Natural killer cell (primary cell): ENCODE measurements at regions not wholly inside any gene's neighbourhood (a gene's known extent, or its start where the extent isn't known, plus 50 kb on each side); places are given as distances from the start of the nearest gene placed in this dataset.

Experiments
- ATAC-seq, 3 donors: fragments of 150-1000 bp in 2 of 3; fragments of 200-7000 bp in 1 of 3; cut with Tn5 transposase; 1 replicate in 1 of 3; 2 replicates in 2 of 3; pipeline ENCODE4 v1.10.0; 2021; ENCODE audit warnings: mild to moderate bottlenecking in 2 of 3, moderate library complexity in 2 of 3
- DNase-seq, 2 donors: peaks; one replicate each; pipeline versions ENCODE4 v3.0.0 to v3.0.0-alpha.2; 2013 to 2021; ENCODE audit warnings: mixed read lengths in 1 of 2
- H3K27ac ChIP-seq: one replicate; pipeline ENCODE4 v1.5.1; 2013; ENCODE audit warnings: mild to moderate bottlenecking, low read length
- H3K27me3 ChIP-seq: one replicate; pipeline ENCODE4 v1.6.1; 2013; ENCODE audit warnings: low read length; ENCODE audit not compliant: control insufficient read depth, insufficient read depth
- H3K36me3 ChIP-seq: one replicate; pipeline ENCODE4 v1.6.1; 2013; ENCODE audit warnings: low read length; ENCODE audit not compliant: control insufficient read depth, insufficient read depth
- H3K4me1 ChIP-seq: one replicate; pipeline ENCODE4 v1.6.1; 2013; ENCODE audit warnings: low read length; ENCODE audit not compliant: control insufficient read depth, insufficient read depth
- H3K4me3 ChIP-seq: one replicate; pipeline ENCODE4 v1.5.1; 2013; ENCODE audit warnings: low read length
- H3K9me3 ChIP-seq: one replicate; pipeline ENCODE4 v1.6.1; 2013; ENCODE audit warnings: low read length; ENCODE audit not compliant: control insufficient read depth, insufficient read depth
- H3K27ac Mint-ChIP-seq, 2 donors: one replicate each; pipeline ENCODE4 v1.8.0; 2022; ENCODE audit warnings: mild to moderate bottlenecking in 2 of 2, mixed read lengths in 2 of 2, moderate library complexity in 1 of 2
- H3K27me3 Mint-ChIP-seq, 2 donors: one replicate each; pipeline ENCODE4 v1.8.0; 2022; ENCODE audit warnings: low read depth in 2 of 2, mixed read lengths in 2 of 2
- H3K36me3 Mint-ChIP-seq: one replicate; pipeline ENCODE4 v1.8.0; 2022; ENCODE audit warnings: mixed read lengths
- H3K4me1 Mint-ChIP-seq, 2 donors: one replicate each; pipeline ENCODE4 v1.8.0; 2022; ENCODE audit warnings: mixed read lengths in 2 of 2
- H3K4me3 Mint-ChIP-seq: one replicate; pipeline ENCODE4 v1.8.0; 2022; ENCODE audit warnings: mild to moderate bottlenecking, moderate library complexity, mixed read lengths
- H3K9me3 Mint-ChIP-seq, 2 donors: one replicate each; pipeline ENCODE4 v1.8.0; 2022; ENCODE audit warnings: mixed read lengths in 2 of 2
- WGBS: methylation state at CpG from one replicate; pipeline ENCODE4 v1.1.7; 2013; ENCODE audit warnings: missing lambda C conversion rate; ENCODE audit not compliant: insufficient coverage; 5-methylcytosine and 5-hydroxymethylcytosine counted together
- intact Hi-C: fragments of 100-400 bp; cut with micrococcal nuclease; formaldehyde crosslinking; loops from one replicate; pipeline ENCODE4 v1.14.2; 2022
- TF ChIP-seq, protein P1 (sequence below): fragments of 200-600 bp; IDR thresholded peaks from one replicate; pipeline ENCODE4 v1.8.0; 2022; ENCODE audit warnings: antibody characterized with exemption

DNA sequence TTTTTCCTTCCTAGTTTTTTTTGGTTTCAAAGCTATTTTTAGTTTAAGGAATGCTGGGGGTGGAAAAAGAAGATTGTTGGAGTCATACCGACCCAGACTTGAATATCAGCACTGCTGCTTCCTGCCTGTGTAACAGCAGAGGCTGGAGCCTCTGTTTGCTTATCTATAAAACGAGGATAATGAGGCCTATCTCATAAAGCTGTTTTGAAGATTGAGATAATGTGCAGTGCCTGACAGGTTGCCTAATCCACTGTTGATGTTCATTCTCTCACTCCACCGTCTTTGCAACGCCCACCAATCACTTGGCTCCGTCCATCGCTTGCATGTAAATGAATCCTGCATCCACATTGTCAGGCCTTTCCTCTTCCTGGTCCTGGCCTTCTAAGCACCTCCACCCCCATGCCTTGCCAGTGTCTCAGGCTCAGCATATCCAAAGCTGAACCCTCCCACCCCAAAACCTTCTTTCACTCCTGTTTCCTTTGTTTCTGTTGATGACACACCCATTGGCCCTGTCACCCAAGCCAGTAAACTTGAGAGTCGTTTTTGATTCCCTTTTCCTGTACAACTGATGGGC, 94.9 kb downstream of the MEX3B start:
- 82% methylated on average over 7 of the region's 7 CpGs for WGBS
- H3K27me3 Mint-ChIP-seq, result peaks cover 0 to 6% of the 10 kb centered on the region in 2 donors
- Histone ChIP-seq H3K36me3 (no peaks in the 10 kb centered on the region), H3K27me3 (no peaks in the 10 kb centered on the region), H3K9me3 (no peaks in the 10 kb centered on the region), H3K4me1 (no peaks in the 10 kb centered on the region), H3K4me3 (no peak overlapping the region), H3K27ac (no peak overlapping the region)
- intact Hi-C loops, result no loop called here
- no peaks in the 10 kb centered on the region for H3K36me3 Mint-ChIP-seq
- no peaks in the 10 kb centered on the region for H3K4me1 Mint-ChIP-seq
- DNase-seq (no peak), ATAC-seq (no peak)
- no peak overlapping the region for H3K27ac Mint-ChIP-seq
- no peaks in the 10 kb centered on the region for H3K9me3 Mint-ChIP-seq
- no peak overlapping the region for H3K4me3 Mint-ChIP-seq
- TF ChIP-seq, protein P1, sequence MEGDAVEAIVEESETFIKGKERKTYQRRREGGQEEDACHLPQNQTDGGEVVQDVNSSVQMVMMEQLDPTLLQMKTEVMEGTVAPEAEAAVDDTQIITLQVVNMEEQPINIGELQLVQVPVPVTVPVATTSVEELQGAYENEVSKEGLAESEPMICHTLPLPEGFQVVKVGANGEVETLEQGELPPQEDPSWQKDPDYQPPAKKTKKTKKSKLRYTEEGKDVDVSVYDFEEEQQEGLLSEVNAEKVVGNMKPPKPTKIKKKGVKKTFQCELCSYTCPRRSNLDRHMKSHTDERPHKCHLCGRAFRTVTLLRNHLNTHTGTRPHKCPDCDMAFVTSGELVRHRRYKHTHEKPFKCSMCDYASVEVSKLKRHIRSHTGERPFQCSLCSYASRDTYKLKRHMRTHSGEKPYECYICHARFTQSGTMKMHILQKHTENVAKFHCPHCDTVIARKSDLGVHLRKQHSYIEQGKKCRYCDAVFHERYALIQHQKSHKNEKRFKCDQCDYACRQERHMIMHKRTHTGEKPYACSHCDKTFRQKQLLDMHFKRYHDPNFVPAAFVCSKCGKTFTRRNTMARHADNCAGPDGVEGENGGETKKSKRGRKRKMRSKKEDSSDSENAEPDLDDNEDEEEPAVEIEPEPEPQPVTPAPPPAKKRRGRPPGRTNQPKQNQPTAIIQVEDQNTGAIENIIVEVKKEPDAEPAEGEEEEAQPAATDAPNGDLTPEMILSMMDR, result no peak

DNA sequence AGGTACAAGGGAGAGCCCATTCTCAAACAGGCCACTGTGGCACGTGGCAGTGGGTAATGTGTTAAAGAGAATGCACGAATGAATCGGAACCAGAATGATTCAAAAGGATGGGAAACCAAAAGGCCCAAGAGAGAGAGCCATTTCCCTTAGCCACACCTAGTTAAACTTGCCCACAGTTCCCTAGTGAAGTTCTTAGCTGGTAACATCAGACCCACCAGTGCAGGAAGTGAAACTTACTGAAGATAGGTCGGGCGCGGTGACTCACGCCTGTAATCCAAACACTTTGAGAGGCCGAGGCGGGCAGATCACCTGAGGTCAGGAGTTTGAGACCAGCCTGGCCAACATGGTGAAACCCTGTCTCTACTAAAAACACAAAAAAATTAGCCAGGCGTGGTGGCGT, 97.1 kb downstream of the MEX3B start:
- DNase-seq, result no peak
- whole genome bisulfite sequencing, result 79% methylated on average over 11 of the region's 11 CpGs
- H3K9me3 ChIP-seq, result no peaks in the 10 kb centered on the region
- intact Hi-C loops, result no loop called here
- ATAC-seq, result no peak
- no peaks in the 10 kb centered on the region for H3K27me3 ChIP-seq
- Mint-ChIP-seq H3K27me3 (peaks cover 0 to 6% of the 10 kb centered on the region in 2 donors), H3K4me1 (no peaks in the 10 kb centered on the region), H3K36me3 (no peaks in the 10 kb centered on the region), H3K27ac (no peak overlapping the region), H3K9me3 (no peaks in the 10 kb centered on the region), H3K4me3 (no peak overlapping the region)
- H3K36me3 ChIP-seq, result no peaks in the 10 kb centered on the region
- no peak overlapping the region for H3K4me3 ChIP-seq
- H3K4me1 ChIP-seq, result no peaks in the 10 kb centered on the region
- TF ChIP-seq, protein P1, result no peak
- no peak overlapping the region for H3K27ac ChIP-seq

DNA sequence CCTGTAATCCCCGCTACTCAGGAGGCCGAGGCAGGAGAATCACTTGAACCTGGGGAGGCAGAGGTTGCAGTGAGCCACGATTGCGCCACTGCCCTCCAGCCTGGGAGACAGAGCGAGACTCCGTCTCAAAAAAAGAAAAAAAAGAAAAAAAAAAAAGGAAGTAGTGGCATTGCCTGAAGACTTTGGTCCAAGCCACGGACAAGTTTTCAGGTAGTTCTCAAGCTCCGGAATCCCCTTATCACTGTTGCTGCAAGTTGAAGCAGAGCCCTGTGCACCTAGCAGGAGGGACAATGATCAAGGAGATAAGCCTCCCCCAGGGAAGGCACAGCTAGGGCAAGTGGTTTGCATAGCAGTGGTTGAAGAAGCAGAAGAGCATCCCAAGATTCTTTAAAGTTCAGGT, 97.6 kb downstream of the MEX3B start:
- Histone ChIP-seq H3K27me3 (no peaks in the 10 kb centered on the region), H3K4me3 (no peak overlapping the region), H3K27ac (no peak overlapping the region), H3K9me3 (no peaks in the 10 kb centered on the region), H3K36me3 (no peaks in the 10 kb centered on the region), H3K4me1 (no peaks in the 10 kb centered on the region)
- Mint-ChIP-seq H3K27ac (no peak overlapping the region), H3K4me3 (no peak overlapping the region), H3K9me3 (no peaks in the 10 kb centered on the region), H3K27me3 (peaks cover 0 to 6% of the 10 kb centered on the region in 2 donors), H3K4me1 (no peaks in the 10 kb centered on the region), H3K36me3 (no peaks in the 10 kb centered on the region)
- 68% methylated on average over 8 of the region's 8 CpGs for WGBS
- intact Hi-C loops, result no loop called here
- ATAC-seq (no peak), DNase-seq (no peak)
- TF ChIP-seq, protein P1, result no peak

DNA sequence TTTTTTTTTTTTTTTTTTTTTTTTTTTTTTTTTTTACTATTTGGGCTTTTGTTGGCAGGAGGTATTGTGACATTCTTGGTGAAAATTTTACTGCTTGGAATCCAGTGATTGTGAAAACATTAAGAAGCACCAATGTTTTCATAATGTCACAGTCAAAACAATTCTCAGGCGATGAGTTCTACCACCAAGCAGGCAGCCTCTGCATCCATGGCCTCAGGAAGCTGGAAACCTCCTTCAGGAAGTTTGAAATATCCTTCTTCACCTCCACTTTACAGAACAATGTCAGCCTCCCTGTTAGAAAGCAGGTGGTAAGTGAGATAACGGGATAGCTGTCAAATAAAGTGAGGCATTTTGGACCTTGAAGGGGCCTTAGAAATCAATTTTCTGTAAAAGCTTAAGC, 98.3 kb downstream of the MEX3B start:
- H3K27ac Mint-ChIP-seq, result no peak overlapping the region
- Histone ChIP-seq H3K36me3 (no peaks in the 10 kb centered on the region), H3K9me3 (no peaks in the 10 kb centered on the region), H3K27me3 (no peaks in the 10 kb centered on the region), H3K27ac (no peak overlapping the region), H3K4me1 (no peaks in the 10 kb centered on the region), H3K4me3 (no peak overlapping the region)
- H3K9me3 Mint-ChIP-seq, result no peaks in the 10 kb centered on the region
- ATAC-seq (no peak), DNase-seq (no peak)
- no peak overlapping the region for H3K4me3 Mint-ChIP-seq
- H3K36me3 Mint-ChIP-seq, result no peaks in the 10 kb centered on the region
- intact Hi-C loops, result no loop called here
- peaks cover 0 to 6% of the 10 kb centered on the region in 2 donors for H3K27me3 Mint-ChIP-seq
- no peaks in the 10 kb centered on the region for H3K4me1 Mint-ChIP-seq
- TF ChIP-seq, protein P1, result no peak
- WGBS, result 61% methylated on average over 2 of the region's 2 CpGs
